DND-41 (cell line): ENCODE measurements at regions not wholly inside any gene's neighbourhood (a gene's known extent, or its start where the extent isn't known, plus 50 kb on each side); places are given as distances from the start of the nearest gene placed in this dataset.

ENCODE experiments used
- ATAC-seq: fragments of 200-7000 bp; cut with Tn5 transposase; 3 replicates; pipeline ENCODE4 v1.9.1; 2021; ENCODE audit warnings: low read depth; ENCODE audit not compliant: insufficient read depth
- DNase-seq: peaks from one replicate; pipeline ENCODE4 v3.0.0-alpha.2; 2020
- H2AFZ ChIP-seq: 2 replicates; pipeline ENCODE4 v1.6.0; 2012; ENCODE audit warnings: low read depth, low read length
- H3K27ac ChIP-seq: 2 replicates; pipeline ENCODE4 v1.5.1; 2012; ENCODE audit warnings: low read length, inconsistent platforms
- H3K27me3 ChIP-seq: fragments of 200-600 bp; sonication (generic); 2 replicates; pipeline ENCODE4 v1.6.0; 2012; ENCODE audit warnings: low read length, mild to moderate bottlenecking, inconsistent platforms; ENCODE audit not compliant: insufficient read depth, poor library complexity
- H3K36me3 ChIP-seq: 2 replicates; pipeline ENCODE4 v1.5.1; 2012; ENCODE audit warnings: low read length, inconsistent platforms; ENCODE audit not compliant: insufficient read depth
- H3K4me1 ChIP-seq: 2 replicates; pipeline ENCODE4 v1.5.1; 2012; ENCODE audit warnings: mild to moderate bottlenecking, low read length; ENCODE audit not compliant: insufficient read depth
- H3K4me2 ChIP-seq: 2 replicates; pipeline ENCODE4 v1.6.0; 2012; ENCODE audit warnings: mild to moderate bottlenecking, moderate library complexity, low read length, inconsistent platforms; ENCODE audit not compliant: insufficient read depth
- H3K4me3 ChIP-seq, 2 experiments: fragments of 200-600 bp in 1 of 2; shearing (Covaris generic) in 1 of 2; 2 replicates each; pipeline ENCODE4 v1.5.1; 2012 to 2016; ENCODE audit warnings: inconsistent platforms in 2 of 2, low read length in 2 of 2, mild to moderate bottlenecking in 2 of 2, low read depth in 1 of 2, moderate library complexity in 1 of 2
- H3K79me2 ChIP-seq: 2 replicates; pipeline ENCODE4 v1.6.0; 2012; ENCODE audit warnings: low read length, inconsistent platforms; ENCODE audit not compliant: insufficient read depth
- H3K9ac ChIP-seq: 2 replicates; pipeline ENCODE4 v1.6.0; 2012; ENCODE audit warnings: low read depth, mild to moderate bottlenecking, inconsistent platforms, low read length, moderate library complexity
- H3K9me3 ChIP-seq: 2 replicates; pipeline ENCODE4 v1.5.1; 2012; ENCODE audit warnings: low read length, moderate library complexity, mild to moderate bottlenecking, inconsistent platforms; ENCODE audit not compliant: insufficient read depth, severe bottlenecking
- H4K20me1 ChIP-seq: 2 replicates; pipeline ENCODE4 v1.6.0; 2012; ENCODE audit warnings: low read length; ENCODE audit not compliant: insufficient read depth
- CTCF ChIP-seq: IDR thresholded peaks from 2 replicates; pipeline ENCODE4 v1.5.1; 2012; ENCODE audit warnings: borderline replicate concordance, low read length, moderate library complexity, mild to moderate bottlenecking; ENCODE audit not compliant: poor library complexity, severe bottlenecking; ENCODE audit errors: extremely low read depth
- EZH2 ChIP-seq: IDR thresholded peaks from 3 replicates; pipeline ENCODE4 v1.6.1; 2012; ENCODE audit warnings: borderline replicate concordance, low read depth, mild to moderate bottlenecking, moderate library complexity, low read length, inconsistent platforms; ENCODE audit not compliant: severe bottlenecking

- Histone ChIP-seq H3K4me3 (no peak overlapping the region), H3K27ac (no peak overlapping the region), H4K20me1 (no peaks in the 10 kb centered on the region), H3K36me3 (no peaks in the 10 kb centered on the region), H2AFZ (no peak overlapping the region), H3K9ac (no peak overlapping the region), H3K4me1 (no peaks in the 10 kb centered on the region), H3K27me3 (no peaks in the 10 kb centered on the region), H3K9me3 (no peaks in the 10 kb centered on the region), H3K79me2 (no peaks in the 10 kb centered on the region), H3K4me2 (no peak overlapping the region)
- ATAC-seq = peak; percentile 68
- no peak for TF ChIP-seq EZH2
- TF ChIP-seq CTCF = peak; percentile 66
- no peak for DNase-seq
Measured at GRCh38 chrX:66731398-66731797, 92.5 kb upstream of the EDA2R start.

- no peak overlapping the region for H3K4me3 ChIP-seq
- ATAC-seq (peak; percentile 40; the same call in 1 of the 3 replicates), DNase-seq (peak; percentile 38)
- H3K4me1 ChIP-seq = no peaks in the 10 kb centered on the region
- H3K4me2 ChIP-seq = no peak overlapping the region
- H3K79me2 ChIP-seq = no peaks in the 10 kb centered on the region
- no peak overlapping the region for H3K9ac ChIP-seq
- no peaks in the 10 kb centered on the region for H3K9me3 ChIP-seq
- H3K27me3 ChIP-seq = no peaks in the 10 kb centered on the region
- H2AFZ ChIP-seq = no peak overlapping the region
- H3K27ac ChIP-seq = no peak overlapping the region
- no peaks in the 10 kb centered on the region for H3K36me3 ChIP-seq
- TF ChIP-seq EZH2 (no peak), CTCF (peak; percentile 69)
- no peaks in the 10 kb centered on the region for H4K20me1 ChIP-seq
Measured at GRCh38 chrX:66728818-66729271, 90.0 kb upstream of the EDA2R start.

- H3K4me3 ChIP-seq = no peak overlapping the region
- H3K4me1 ChIP-seq = no peaks in the 10 kb centered on the region
- no peak for TF ChIP-seq EZH2
- TF ChIP-seq CTCF = no peak
- H4K20me1 ChIP-seq = no peaks in the 10 kb centered on the region
- no peak overlapping the region for H3K27ac ChIP-seq
- H3K9me3 ChIP-seq = no peaks in the 10 kb centered on the region
- H3K9ac ChIP-seq = no peak overlapping the region
- H3K79me2 ChIP-seq = no peaks in the 10 kb centered on the region
- DNase-seq (no peak), ATAC-seq (no peak)
- H2AFZ ChIP-seq = no peak overlapping the region
- no peaks in the 10 kb centered on the region for H3K27me3 ChIP-seq
- no peak overlapping the region for H3K4me2 ChIP-seq
- no peaks in the 10 kb centered on the region for H3K36me3 ChIP-seq
Measured at GRCh38 chrX:66717926-66718325, 79.0 kb upstream of the EDA2R start.
